OCI-M1 (cell line): ENCODE measurements at regions not wholly inside any gene's neighbourhood (a gene's known extent, or its start where the extent isn't known, plus 50 kb on each side); places are given as distances from the start of the nearest gene placed in this dataset.
"Not testable (repeated sequence)": the region's sequence is repeated elsewhere in the genome, so short reads cannot be mapped to it uniquely, and the experiment has no call there.

ENCODE experiments used
- DNase-seq: peaks from one replicate; lab custom pipeline; 2025; lab: John Stamatoyannopoulos, UW

GRCh38 chr2:16970948-16971347, 305.3 kb upstream of the CYRIA start:
- DNase-seq, result peak; percentile 16

- no peak for DNase-seq
Measured at GRCh38 chr2:16962505-16962904, 296.9 kb upstream of the CYRIA start.

- peak; percentile 15 for DNase-seq
Measured at GRCh38 chr2:16960579-16960978, 294.9 kb upstream of the CYRIA start.

- DNase-seq, result no peak
Measured at GRCh38 chr2:16958266-16958665, 292.6 kb upstream of the CYRIA start.

GRCh38 chr2:16952805-16953204, 287.2 kb upstream of the CYRIA start:
- no peak for DNase-seq

GRCh38 chr2:16952368-16952767, 286.7 kb upstream of the CYRIA start:
- DNase-seq, result no peak

- peak; percentile 43 for DNase-seq
Measured at GRCh38 chr2:16950436-16950835, 284.8 kb upstream of the CYRIA start.

- no peak for DNase-seq
Measured at GRCh38 chr2:16948710-16949109, 283.1 kb upstream of the CYRIA start.

GRCh38 chr2:16948053-16948452, 282.4 kb upstream of the CYRIA start:
- DNase-seq, result peak; percentile 3

- no peak for DNase-seq
Measured at GRCh38 chr2:16943279-16943958, 277.8 kb upstream of the CYRIA start.

- no peak for DNase-seq
Measured at GRCh38 chr2:16940214-16940613, 274.6 kb upstream of the CYRIA start.

GRCh38 chr2:16939771-16940170, 274.1 kb upstream of the CYRIA start:
- no peak for DNase-seq

GRCh38 chr2:16933355-16933754, 267.7 kb upstream of the CYRIA start:
- no peak for DNase-seq

- no peak for DNase-seq
Measured at GRCh38 chr2:16932826-16933225, 267.2 kb upstream of the CYRIA start.

- no peak for DNase-seq
Measured at GRCh38 chr2:16931441-16931840, 265.8 kb upstream of the CYRIA start.

- no peak for DNase-seq
Measured at GRCh38 chr2:16927398-16927797, 261.8 kb upstream of the CYRIA start.

- DNase-seq, result no peak
Measured at GRCh38 chr2:16925145-16925544, 259.5 kb upstream of the CYRIA start.

- DNase-seq, result not testable (repeated sequence)
Measured at GRCh38 chr2:16915341-16915755, 249.7 kb upstream of the CYRIA start.

- DNase-seq, result no peak
Measured at GRCh38 chr2:16911746-16912145, 246.1 kb upstream of the CYRIA start.

- no peak for DNase-seq
Measured at GRCh38 chr2:16908656-16909055, 243.0 kb upstream of the CYRIA start.

GRCh38 chr2:16907645-16908282, 242.1 kb upstream of the CYRIA start:
- no peak for DNase-seq

- not testable (repeated sequence) for DNase-seq
Measured at GRCh38 chr2:16905325-16905724, 239.7 kb upstream of the CYRIA start.

- DNase-seq, result peak; percentile 76
Measured at GRCh38 chr2:16900405-16901025, 234.9 kb upstream of the CYRIA start.
